Bronchial epithelial cell (primary cell): ENCODE measurements at regions not wholly inside any gene's neighbourhood (a gene's known extent, or its start where the extent isn't known, plus 50 kb on each side); places are given as distances from the start of the nearest gene placed in this dataset.

Source experiments
- DNase-seq: peaks from one replicate; pipeline ENCODE4 v3.0.0-alpha.2; 2010; ENCODE audit warnings: low read depth
- FAIRE-seq: peaks from 2 replicates; lab custom pipeline; 2011; peaks lifted over from hg19 to GRCh38; lab: Jason Lieb, UNC
- H3K27me3 ChIP-seq: 2 replicates; pipeline ENCODE4 v1.5.1; 2011; ENCODE audit warnings: low read length; ENCODE audit not compliant: control insufficient read depth, insufficient read depth
- H3K36me3 ChIP-seq: 2 replicates; pipeline ENCODE4 v1.5.1; 2011; ENCODE audit warnings: low read length; ENCODE audit not compliant: control insufficient read depth, insufficient read depth
- H3K4me3 ChIP-seq: 2 replicates; pipeline ENCODE4 v1.5.1; 2011; ENCODE audit warnings: mild to moderate bottlenecking, low read depth, low read length, control low read depth
- TF ChIP-seq, protein P1 (sequence below): IDR thresholded peaks from 2 replicates; pipeline ENCODE4 v1.5.1; 2011; ENCODE audit warnings: mild to moderate bottlenecking, moderate library complexity, low read length, control low read depth, inconsistent platforms; ENCODE audit not compliant: insufficient read depth, severe bottlenecking

DNA sequence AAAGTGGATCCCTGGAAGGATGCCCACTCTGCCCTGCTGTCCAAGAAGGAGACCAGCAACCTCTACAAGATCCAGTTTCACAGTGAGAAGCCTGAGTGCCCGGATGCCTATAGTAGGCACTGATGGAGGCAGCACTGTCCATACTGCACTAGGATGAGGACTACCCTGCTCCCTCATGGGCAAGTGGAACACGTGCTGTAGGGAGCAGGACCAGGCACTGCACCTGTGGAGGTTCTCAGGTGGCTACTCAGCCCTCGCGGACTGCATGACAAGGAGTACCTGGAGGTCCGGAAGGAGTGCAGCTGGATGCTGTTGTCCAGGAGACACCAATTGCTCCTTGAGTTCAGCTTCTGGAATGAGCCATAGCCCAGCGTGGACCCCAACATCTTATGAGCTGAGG is 146.1 kb upstream of the NLRP1 start:
- Histone ChIP-seq H3K4me3 (no peak overlapping the region), H3K27me3 (peaks cover 1% of the 10 kb centered on the region)

DNA sequence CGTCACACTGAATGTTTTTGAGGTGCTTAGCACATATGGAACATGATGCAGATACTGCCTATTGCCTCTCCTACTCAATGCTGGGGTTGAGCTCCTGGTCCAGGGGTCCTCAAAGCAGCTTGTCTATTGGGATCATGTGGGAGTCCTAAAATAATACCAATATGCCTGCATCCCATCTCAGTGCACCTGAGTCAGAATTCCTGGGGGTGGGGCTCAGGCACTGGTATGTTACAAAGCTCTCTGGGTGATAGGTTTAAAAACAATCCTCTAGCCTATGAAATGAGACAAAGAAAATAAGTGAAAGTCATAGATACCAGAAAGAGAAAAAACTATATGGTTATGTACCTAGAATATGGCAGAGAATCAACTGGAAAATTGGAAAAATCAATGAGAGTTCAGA is 156.6 kb upstream of the NLRP1 start:
- Histone ChIP-seq H3K4me3 (no peak overlapping the region), H3K27me3 (no peaks in the 10 kb centered on the region), H3K36me3 (no peaks in the 10 kb centered on the region)
- TF ChIP-seq, protein P1, sequence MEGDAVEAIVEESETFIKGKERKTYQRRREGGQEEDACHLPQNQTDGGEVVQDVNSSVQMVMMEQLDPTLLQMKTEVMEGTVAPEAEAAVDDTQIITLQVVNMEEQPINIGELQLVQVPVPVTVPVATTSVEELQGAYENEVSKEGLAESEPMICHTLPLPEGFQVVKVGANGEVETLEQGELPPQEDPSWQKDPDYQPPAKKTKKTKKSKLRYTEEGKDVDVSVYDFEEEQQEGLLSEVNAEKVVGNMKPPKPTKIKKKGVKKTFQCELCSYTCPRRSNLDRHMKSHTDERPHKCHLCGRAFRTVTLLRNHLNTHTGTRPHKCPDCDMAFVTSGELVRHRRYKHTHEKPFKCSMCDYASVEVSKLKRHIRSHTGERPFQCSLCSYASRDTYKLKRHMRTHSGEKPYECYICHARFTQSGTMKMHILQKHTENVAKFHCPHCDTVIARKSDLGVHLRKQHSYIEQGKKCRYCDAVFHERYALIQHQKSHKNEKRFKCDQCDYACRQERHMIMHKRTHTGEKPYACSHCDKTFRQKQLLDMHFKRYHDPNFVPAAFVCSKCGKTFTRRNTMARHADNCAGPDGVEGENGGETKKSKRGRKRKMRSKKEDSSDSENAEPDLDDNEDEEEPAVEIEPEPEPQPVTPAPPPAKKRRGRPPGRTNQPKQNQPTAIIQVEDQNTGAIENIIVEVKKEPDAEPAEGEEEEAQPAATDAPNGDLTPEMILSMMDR = no peak
- DNase-seq (no peak), FAIRE-seq (no peak)

More for the DNA sequence above, 146.1 kb upstream of the NLRP1 start:
- DNase-seq (no peak), FAIRE-seq (peak; percentile 72)
- H3K36me3 ChIP-seq = no peaks in the 10 kb centered on the region
- TF ChIP-seq, protein P1 = no peak

DNA sequence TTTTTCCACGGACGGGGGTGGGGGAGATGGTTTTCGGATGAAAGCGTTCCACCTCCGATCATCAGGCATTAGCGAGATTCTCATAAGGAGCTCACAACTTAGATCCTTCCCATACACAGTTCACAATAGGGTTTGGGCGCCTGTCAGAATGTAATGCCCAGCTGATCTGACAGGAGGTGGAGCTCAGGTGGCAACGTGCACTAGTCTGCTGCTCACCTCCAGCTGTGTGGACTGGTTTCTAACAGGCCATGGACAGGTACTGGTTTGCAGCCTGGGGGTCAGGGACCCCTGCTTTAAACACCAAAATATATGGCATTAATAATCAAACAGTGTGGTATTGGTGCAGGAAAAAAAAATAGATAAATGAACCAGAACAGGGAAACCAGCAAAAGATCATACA is 157.5 kb upstream of the NLRP1 start:
- H3K36me3 ChIP-seq = no peaks in the 10 kb centered on the region
- no peak for DNase-seq
- no peaks in the 10 kb centered on the region for H3K27me3 ChIP-seq
- H3K4me3 ChIP-seq = no peak overlapping the region
- TF ChIP-seq, protein P1 = no peak
- FAIRE-seq = no peak

DNA sequence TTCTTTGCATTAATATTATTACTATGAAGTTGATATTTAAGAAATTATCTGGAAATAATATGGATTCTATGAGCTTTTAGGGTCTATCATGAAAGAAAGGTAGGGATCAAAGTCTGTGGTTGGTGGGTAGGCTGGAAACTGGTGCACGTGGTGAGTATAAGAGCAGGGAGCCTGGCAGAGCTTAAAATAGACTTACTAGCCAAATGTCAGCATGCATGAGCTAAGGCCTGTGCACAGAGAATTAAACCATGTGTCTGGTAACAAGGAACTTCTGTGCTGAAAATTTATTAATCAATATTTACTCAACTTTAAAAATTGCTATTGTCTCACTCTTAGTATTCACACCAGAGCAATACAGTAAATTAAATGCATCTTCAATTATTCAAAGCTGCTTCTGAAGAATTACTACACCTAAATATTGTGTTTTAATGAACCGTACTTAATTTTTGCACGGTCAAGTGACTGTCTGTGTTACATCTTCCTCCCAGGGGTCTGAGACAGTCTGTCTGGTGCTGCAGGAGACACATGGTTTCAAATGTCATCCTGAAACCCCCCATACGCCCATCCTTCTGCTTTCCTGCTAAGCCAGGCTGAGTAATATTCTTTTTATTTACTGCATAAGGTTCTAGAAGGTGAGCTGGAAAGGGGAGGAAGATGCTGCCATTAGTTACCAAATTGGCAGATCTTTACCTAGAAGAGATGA is 161.0 kb upstream of the NLRP1 start:
- Histone ChIP-seq H3K27me3 (no peaks in the 10 kb centered on the region), H3K4me3 (no peak overlapping the region), H3K36me3 (no peaks in the 10 kb centered on the region)
- FAIRE-seq = no peak
- no peak for DNase-seq
- TF ChIP-seq, protein P1 = no peak

DNA sequence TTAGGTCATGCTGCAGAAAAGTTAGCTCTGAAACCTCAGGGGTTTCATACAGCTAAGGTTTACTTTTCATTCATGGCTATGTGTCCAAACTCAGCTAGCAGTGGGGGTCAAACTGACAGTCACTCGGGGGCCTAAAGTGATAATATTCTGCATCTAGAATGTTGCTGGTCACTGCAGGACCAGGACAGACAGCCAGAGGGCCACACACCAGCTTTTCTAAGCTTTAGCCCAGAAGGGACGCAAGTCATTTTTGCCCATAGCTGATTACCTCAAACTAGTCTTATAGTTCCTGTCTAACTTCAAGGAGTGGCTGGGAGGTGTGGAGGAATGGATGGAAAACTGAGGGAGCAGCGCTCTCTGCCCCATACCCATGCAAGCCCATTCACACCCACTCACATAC is 163.0 kb upstream of the NLRP1 start:
- Histone ChIP-seq H3K27me3 (no peaks in the 10 kb centered on the region), H3K36me3 (no peaks in the 10 kb centered on the region), H3K4me3 (no peak overlapping the region)
- TF ChIP-seq, protein P1 = peak; percentile 12
- DNase-seq (no peak), FAIRE-seq (no peak)

DNA sequence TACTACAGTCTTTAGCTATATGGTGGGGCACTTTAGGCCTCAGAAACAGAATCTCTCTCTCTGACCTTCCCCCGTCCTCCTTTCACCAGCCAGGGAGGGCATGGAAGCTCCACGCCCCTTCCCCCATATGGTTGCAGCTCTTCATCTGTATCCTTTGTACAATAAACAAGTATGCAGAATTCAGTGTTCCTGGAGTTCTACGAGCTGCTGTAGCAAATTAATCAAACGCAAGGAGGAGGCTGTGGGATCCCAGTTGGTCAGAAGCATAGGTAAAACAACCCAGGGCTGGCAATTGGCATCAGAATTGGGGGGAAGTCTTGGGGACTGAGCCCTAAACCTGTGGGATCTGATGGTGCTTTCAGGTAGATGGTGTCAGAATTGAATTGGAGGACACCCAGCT is 163.7 kb upstream of the NLRP1 start:
- no peak for DNase-seq
- no peaks in the 10 kb centered on the region for H3K36me3 ChIP-seq
- TF ChIP-seq, protein P1 = no peak
- no peaks in the 10 kb centered on the region for H3K27me3 ChIP-seq
- no peak overlapping the region for H3K4me3 ChIP-seq
- no peak for FAIRE-seq
